ENCODE measurements at regions not wholly inside any gene's neighbourhood (a gene's known extent, or its start where the extent isn't known, plus 50 kb on each side); places are given as distances from the start of the nearest gene placed in this dataset.

DNA sequence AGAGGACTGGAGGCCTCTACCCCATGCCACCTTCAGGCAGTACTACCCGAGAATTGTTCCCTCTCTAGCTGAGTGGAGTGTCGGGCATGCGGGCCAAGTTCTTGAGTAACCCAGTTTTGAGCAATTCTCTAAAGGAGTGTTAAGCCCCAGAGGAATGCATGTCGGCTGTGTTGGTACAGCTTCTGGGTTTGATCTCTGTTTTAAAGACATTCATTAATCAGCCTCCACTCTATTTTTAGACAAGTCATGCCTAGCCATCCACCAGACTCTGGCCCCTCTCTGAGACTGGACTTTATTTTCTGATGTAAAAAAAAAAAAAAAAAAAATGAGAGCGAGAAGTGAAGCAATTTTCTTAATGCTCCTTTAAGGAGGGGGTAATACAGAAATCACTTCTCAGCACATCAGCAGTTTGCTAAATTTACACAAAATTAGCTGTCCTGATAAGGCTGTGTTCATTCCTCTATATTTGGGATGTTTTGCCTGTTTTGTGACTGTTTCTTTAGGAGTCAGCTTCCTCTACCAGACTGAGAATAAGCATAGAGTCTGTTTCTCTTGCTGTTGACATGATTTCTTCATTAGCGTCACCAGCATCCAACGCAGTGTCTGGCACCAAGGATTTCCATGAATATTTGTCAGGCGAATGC, 88.7 kb downstream of the AXIN2 start:
- CTCF ChIA-PET (ENCODE audit: low intra/inter-chr PET ratio): no interaction called here
- WGBS (ENCODE audit: insufficient coverage, low coverage, missing lambda C conversion rate): 0% methylated on average over 7 of the region's 8 CpGs
- intact Hi-C loops (cut with micrococcal nuclease): no loop called here

GRCh38 chr17:65470783-65471182, 90.7 kb downstream of the AXIN2 start:
- CTCF ChIA-PET (ENCODE audit: low intra/inter-chr PET ratio): no interaction called here
- Histone ChIP-seq H3K9me3 (replicated peaks; ENCODE audit: control insufficient read depth, insufficient read depth, low read depth, low read length) (no peaks in the 10 kb centered on the region), H3K36me3 (ENCODE audit: control insufficient read depth, insufficient read depth, low read length) (no peaks in the 10 kb centered on the region), H3K9ac (ENCODE audit: insufficient read depth in 1 of 2, low read depth in 2 of 2, low read length in 2 of 2) (no peak overlapping the region), H2AFZ (ENCODE audit: low read depth, low read length) (no peak overlapping the region), H3K4me1 (replicated peaks in 1 of 2; ENCODE audit: control insufficient read depth in 2 of 2, insufficient read depth in 2 of 2, low read length in 2 of 2) (no peaks in the 10 kb centered on the region), H3K9me1 (ENCODE audit: control insufficient read depth, insufficient read depth, low read length) (no peaks in the 10 kb centered on the region), H3K79me2 (ENCODE audit: control insufficient read depth, insufficient read depth, low read length) (no peaks in the 10 kb centered on the region), H3K4me2 (ENCODE audit: insufficient read depth, low read length) (no peak overlapping the region), H3K4me3 (no peak overlapping the region), H3K27ac (ENCODE audit: extremely low read depth, low read depth, low read length) (no peak overlapping the region), H4K20me1 (replicated peaks; ENCODE audit: control insufficient read depth, insufficient read depth, low read length) (no peaks in the 10 kb centered on the region), H3K27me3 (ENCODE audit: control insufficient read depth in 2 of 2, insufficient read depth in 2 of 2, low read length in 2 of 2) (peaks cover 2 to 10% of the 10 kb centered on the region in 2 experiments; a peak in 3 of 5 replicates)
- in situ Hi-C loops (cut with MboI): no loop called here
- BruUV-seq (replicated peaks): no TSS peak
- POLR2A ChIA-PET: interaction anchor here (0.5 to 0.6 kb wide), 2 partner anchors 123 to 1417 kb away, joined by 3 read pairs; no protein-coding TSS in a partner anchor
- no peak for FAIRE-seq
- intact Hi-C loops (cut with micrococcal nuclease): no loop called here
- no peak for DNase-seq (ENCODE audit: extremely low read depth in 1 of 4, low spot score in 3 of 4)
- ATAC-seq: no peak
- 0% methylated on average over 4 of the region's 4 CpGs for WGBS (ENCODE audit: insufficient coverage, low coverage, missing lambda C conversion rate)
- TF ChIP-seq PTRF (tag; IDR thresholded peaks at IDR 0.05) (no peak), KAT7 (CRISPR knock-in tag; IDR thresholded peaks at IDR 0.05; ENCODE audit: borderline replicate concordance) (no peak), DEAF1 (CRISPR knock-in tag; IDR thresholded peaks at IDR 0.05) (no peak), NCOA4 (IDR thresholded peaks at IDR 0.05; ENCODE audit: partially characterized antibody) (no peak), TAF7 (tag; IDR thresholded peaks at IDR 0.05) (no peak), ZNF511 (CRISPR knock-in tag; IDR thresholded peaks at IDR 0.05) (no peak), JUND (IDR thresholded peaks at IDR 0.05; ENCODE audit: borderline replicate concordance, low read depth, low read length) (no peak), JUND (tag; IDR thresholded peaks at IDR 0.05; ENCODE audit: borderline replicate concordance, low read depth, low read length) (no peak), LCOR (CRISPR knock-in tag; IDR thresholded peaks at IDR 0.05) (no peak), FOXA3 (CRISPR knock-in tag; conservative IDR thresholded peaks at IDR 0.05 in 1 of 2, IDR thresholded peaks at IDR 0.05 in 1 of 2) (no peak), TRIM28 (IDR thresholded peaks at IDR 0.05) (no peak), CBX3 (IDR thresholded peaks at IDR 0.05; ENCODE audit: borderline replicate concordance in 1 of 2, low read length in 2 of 2) (no peak), RBBP5 (IDR thresholded peaks at IDR 0.05; ENCODE audit: borderline replicate concordance, insufficient read depth, low read length, poor library complexity, severe bottlenecking) (no peak)

More for the DNA sequence above, 88.7 kb downstream of the AXIN2 start:
- Histone ChIP-seq H3K79me2 (ENCODE audit: control insufficient read depth, insufficient read depth, low read length) (no peaks in the 10 kb centered on the region), H3K4me1 (replicated peaks in 1 of 2; ENCODE audit: control insufficient read depth in 2 of 2, insufficient read depth in 2 of 2, low read length in 2 of 2) (no peaks in the 10 kb centered on the region), H3K36me3 (ENCODE audit: control insufficient read depth, insufficient read depth, low read length) (no peaks in the 10 kb centered on the region), H4K20me1 (replicated peaks; ENCODE audit: control insufficient read depth, insufficient read depth, low read length) (no peaks in the 10 kb centered on the region), H2AFZ (ENCODE audit: low read depth, low read length) (no peak overlapping the region), H3K9me3 (replicated peaks; ENCODE audit: control insufficient read depth, insufficient read depth, low read depth, low read length) (no peaks in the 10 kb centered on the region), H3K4me3 (no peak overlapping the region), H3K9me1 (ENCODE audit: control insufficient read depth, insufficient read depth, low read length) (no peaks in the 10 kb centered on the region), H3K27me3 (ENCODE audit: control insufficient read depth in 2 of 2, insufficient read depth in 2 of 2, low read length in 2 of 2) (peaks cover 2 to 10% of the 10 kb centered on the region in 2 experiments; a peak in 3 of 5 replicates), H3K27ac (ENCODE audit: extremely low read depth, low read depth, low read length) (no peak overlapping the region), H3K9ac (ENCODE audit: insufficient read depth in 1 of 2, low read depth in 2 of 2, low read length in 2 of 2) (no peak overlapping the region), H3K4me2 (ENCODE audit: insufficient read depth, low read length) (no peak overlapping the region)
- FAIRE-seq (no peak), DNase-seq (ENCODE audit: extremely low read depth in 1 of 4, low spot score in 3 of 4) (no peak), ATAC-seq (no peak)
- in situ Hi-C loops (cut with MboI): no loop called here
- no peak for TF ChIP-seq SIN3B (IDR thresholded peaks at IDR 0.05; ENCODE audit: low read depth)
- POLR2A ChIA-PET: interaction anchor here (0.9 kb wide), 2 partner anchors 10 to 11 kb away, joined by 5 to 6 read pairs; no protein-coding TSS in a partner anchor
- no TSS peak for BruUV-seq (replicated peaks)
